ENCODE measurements at regions not wholly inside any gene's neighbourhood (a gene's known extent, or its start where the extent isn't known, plus 50 kb on each side); places are given as distances from the start of the nearest gene placed in this dataset.

GRCh38 chr18:29034113-29034856 is 857.4 kb upstream of the CDH2 start:
- TF ChIP-seq POLR2A (IDR thresholded peaks at IDR 0.05; ENCODE audit: low read length) (no peak), CTCF (IDR thresholded peaks at IDR 0.05) (no peak), RAD21 (conservative IDR thresholded peaks at IDR 0.05 in 1 of 2, IDR thresholded peaks at IDR 0.05 in 1 of 2) (no peak), USF2 (IDR thresholded peaks at IDR 0.05) (no peak), MAX (IDR thresholded peaks at IDR 0.05) (no peak), EP300 (IDR thresholded peaks at IDR 0.05) (no peak), HMGXB4 (CRISPR knock-in tag; IDR thresholded peaks at IDR 0.05; ENCODE audit: borderline replicate concordance) (no peak)
